PC-3 (cell line): ENCODE measurements at regions not wholly inside any gene's neighbourhood (a gene's known extent, or its start where the extent isn't known, plus 50 kb on each side); places are given as distances from the start of the nearest gene placed in this dataset.

Source experiments
- EZH2 ChIP-seq: fragments of 300-600 bp; sonication (generic); IDR thresholded peaks from one replicate; pipeline ENCODE4 v1.6.1; 2017; ENCODE audit warnings: antibody characterized with exemption, mild to moderate bottlenecking, low read length; ENCODE audit not compliant: unreplicated experiment
- TF ChIP-seq, protein P1 (sequence below): fragments of 300-600 bp; sonication (generic); conservative IDR thresholded peaks from 2 replicates; pipeline ENCODE4 v1.5.1; 2017; ENCODE audit warnings: antibody characterized with exemption, low read depth, mild to moderate bottlenecking, low read length

DNA sequence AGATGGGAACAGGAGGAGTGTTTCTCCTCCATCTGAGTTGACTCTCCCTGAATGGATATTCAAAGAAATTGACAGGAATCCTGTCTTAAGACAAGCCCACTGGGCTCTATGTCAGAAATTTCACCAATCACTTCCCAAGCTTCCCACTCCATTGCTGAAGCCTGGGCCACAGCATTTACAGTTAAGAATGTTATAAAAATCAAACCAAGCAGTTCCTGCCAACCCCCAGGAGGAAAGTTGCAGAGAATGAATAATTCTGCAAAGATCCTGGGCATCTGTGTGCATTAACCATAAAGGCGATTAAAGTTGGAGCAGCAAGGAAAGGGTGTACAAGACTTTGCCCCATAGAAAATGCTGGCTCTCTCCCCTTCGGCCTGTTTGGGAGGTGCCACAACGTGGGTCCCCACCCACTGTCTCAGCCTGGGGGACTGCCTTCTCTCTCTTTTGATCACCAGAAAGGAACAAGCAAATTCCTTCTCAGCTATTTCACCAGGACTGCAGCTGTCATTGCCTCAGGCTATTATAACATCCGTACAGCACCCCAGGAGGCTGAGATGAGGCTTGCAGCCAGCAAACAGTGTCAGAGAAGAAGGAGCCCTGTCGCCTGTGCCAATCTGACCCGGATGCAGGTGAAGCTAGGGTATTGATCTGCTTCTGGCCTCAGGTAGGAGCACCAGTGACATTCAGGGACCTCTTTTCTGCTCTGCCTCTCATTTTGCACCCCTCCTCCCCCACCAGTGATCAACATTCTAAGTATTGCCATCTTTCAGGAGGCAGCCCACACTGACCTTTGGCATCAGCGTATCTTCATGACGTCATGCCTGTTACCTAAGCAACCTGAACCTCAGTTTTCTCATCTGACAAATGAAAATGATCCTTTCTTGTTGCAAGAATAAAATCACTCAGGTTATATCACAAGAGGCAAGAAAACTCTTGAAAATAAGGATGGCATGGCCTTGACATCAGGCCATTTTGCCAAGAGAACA lies 219.0 kb downstream of the SH3BP4 start:
- TF ChIP-seq, protein P1, sequence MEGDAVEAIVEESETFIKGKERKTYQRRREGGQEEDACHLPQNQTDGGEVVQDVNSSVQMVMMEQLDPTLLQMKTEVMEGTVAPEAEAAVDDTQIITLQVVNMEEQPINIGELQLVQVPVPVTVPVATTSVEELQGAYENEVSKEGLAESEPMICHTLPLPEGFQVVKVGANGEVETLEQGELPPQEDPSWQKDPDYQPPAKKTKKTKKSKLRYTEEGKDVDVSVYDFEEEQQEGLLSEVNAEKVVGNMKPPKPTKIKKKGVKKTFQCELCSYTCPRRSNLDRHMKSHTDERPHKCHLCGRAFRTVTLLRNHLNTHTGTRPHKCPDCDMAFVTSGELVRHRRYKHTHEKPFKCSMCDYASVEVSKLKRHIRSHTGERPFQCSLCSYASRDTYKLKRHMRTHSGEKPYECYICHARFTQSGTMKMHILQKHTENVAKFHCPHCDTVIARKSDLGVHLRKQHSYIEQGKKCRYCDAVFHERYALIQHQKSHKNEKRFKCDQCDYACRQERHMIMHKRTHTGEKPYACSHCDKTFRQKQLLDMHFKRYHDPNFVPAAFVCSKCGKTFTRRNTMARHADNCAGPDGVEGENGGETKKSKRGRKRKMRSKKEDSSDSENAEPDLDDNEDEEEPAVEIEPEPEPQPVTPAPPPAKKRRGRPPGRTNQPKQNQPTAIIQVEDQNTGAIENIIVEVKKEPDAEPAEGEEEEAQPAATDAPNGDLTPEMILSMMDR: peak; percentile 43
- TF ChIP-seq EZH2: no peak
